Upper lobe of left lung (tissue), 4 donors: ENCODE measurements at regions not wholly inside any gene's neighbourhood (a gene's known extent, or its start where the extent isn't known, plus 50 kb on each side); places are given as distances from the start of the nearest gene placed in this dataset.

ENCODE experiments used
- EP300 ChIP-seq, 4 donors: sonication (generic); formaldehyde crosslinking; IDR thresholded peaks; one replicate each; pipeline ENCODE4 v1.5.1; 2017; ENCODE audit warnings: antibody characterized with exemption in 4 of 4, control low read depth in 2 of 4
- POLR2A ChIP-seq, 4 donors: fragments of 450-650 bp; IDR thresholded peaks; one replicate each; pipeline ENCODE4 v1.5.1; 2016 to 2017; ENCODE audit warnings: antibody characterized with exemption in 4 of 4, mild to moderate bottlenecking in 2 of 4
- POLR2AphosphoS5 ChIP-seq, 2 donors: sonication (generic); formaldehyde crosslinking; IDR thresholded peaks; one replicate each; pipeline ENCODE4 v1.5.1; 2017; ENCODE audit warnings: antibody characterized with exemption in 2 of 2
- TF ChIP-seq, protein P1 (sequence below), 6 experiments: fragments of 450-650 bp in 4 of 6; fragments of 200-600 bp in 2 of 6; sonication (generic) in 2 of 6; IDR thresholded peaks; one replicate each; pipeline ENCODE4 v1.5.1; 2016 to 2019; ENCODE audit warnings: antibody characterized with exemption in 6 of 6

DNA sequence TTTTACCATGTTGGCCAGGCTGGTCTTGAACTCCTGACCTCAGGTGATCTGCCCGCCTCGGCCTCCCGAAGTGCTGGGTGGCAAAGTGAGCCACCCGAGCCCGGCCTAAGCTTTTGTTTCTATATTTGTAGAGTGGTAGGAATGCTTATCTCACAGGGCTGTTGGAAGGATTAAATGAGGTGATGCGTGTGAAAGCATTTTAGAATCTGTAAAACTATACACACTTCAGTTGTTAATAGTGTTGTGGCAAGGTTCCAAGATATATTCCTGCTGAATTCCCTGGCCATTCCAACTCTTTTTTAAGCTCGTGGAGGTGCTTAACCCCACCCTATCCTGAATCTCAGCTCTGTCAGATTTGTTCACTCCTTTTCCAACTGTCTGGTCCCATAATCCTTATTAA is 89.9 kb upstream of the AKIRIN2 start:
- TF ChIP-seq POLR2AphosphoS5 (IDR thresholded peaks at IDR 0.05) (no peak), POLR2A (IDR thresholded peaks at IDR 0.05) (no peak), EP300 (IDR thresholded peaks at IDR 0.05) (no peak)
- TF ChIP-seq, protein P1, sequence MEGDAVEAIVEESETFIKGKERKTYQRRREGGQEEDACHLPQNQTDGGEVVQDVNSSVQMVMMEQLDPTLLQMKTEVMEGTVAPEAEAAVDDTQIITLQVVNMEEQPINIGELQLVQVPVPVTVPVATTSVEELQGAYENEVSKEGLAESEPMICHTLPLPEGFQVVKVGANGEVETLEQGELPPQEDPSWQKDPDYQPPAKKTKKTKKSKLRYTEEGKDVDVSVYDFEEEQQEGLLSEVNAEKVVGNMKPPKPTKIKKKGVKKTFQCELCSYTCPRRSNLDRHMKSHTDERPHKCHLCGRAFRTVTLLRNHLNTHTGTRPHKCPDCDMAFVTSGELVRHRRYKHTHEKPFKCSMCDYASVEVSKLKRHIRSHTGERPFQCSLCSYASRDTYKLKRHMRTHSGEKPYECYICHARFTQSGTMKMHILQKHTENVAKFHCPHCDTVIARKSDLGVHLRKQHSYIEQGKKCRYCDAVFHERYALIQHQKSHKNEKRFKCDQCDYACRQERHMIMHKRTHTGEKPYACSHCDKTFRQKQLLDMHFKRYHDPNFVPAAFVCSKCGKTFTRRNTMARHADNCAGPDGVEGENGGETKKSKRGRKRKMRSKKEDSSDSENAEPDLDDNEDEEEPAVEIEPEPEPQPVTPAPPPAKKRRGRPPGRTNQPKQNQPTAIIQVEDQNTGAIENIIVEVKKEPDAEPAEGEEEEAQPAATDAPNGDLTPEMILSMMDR (IDR thresholded peaks at IDR 0.05), result no peak
